GM21717 (cell line): ENCODE measurements at regions not wholly inside any gene's neighbourhood (a gene's known extent, or its start where the extent isn't known, plus 50 kb on each side); places are given as distances from the start of the nearest gene placed in this dataset.
"Not testable (repeated sequence)": the region's sequence is repeated elsewhere in the genome, so short reads cannot be mapped to it uniquely, and the experiment has no call there.

Experiments
- ATAC-seq: cut with Tn5 transposase; IDR thresholded peaks from one replicate; pipeline ENCODE4 v1.9.1; 2021; ENCODE audit warnings: mild to moderate bottlenecking, moderate library complexity; ENCODE audit not compliant: unreplicated experiment

DNA sequence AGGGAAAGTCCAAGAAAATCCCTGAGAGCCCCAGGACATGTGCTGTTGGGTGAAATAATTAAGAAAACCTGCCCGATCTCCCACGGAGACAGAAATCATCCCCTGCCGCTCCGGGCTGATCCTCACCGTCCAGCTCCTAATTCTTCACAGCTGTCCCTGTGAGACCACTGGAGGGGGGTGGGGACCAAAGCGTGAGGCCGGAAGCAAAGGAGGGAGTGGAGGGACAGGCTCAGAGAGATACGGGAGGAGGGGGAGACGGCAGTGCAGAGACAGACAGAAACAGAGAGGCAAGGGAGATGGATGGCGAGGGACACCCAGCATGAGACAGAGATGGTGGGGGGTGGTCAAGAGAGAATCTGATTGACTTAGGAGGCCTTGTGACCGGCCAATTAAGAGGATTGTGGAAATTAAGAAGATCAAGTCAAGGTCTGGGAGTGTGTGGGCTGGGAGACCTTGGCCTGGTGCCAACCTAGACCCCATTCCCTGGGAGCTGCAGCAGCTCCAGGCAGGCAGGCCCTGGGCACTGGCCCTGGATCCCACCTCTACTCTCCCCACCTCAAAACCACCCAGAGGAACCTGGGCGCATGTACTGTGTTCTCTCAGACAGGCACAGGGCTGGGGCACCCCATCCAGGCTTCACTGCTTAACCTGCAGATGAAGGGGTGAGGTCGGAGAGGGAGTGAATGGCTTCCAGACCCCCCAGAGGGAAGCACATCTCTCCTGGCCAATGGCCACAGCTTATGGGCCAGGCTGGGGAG, 113.2 kb upstream of the ALDH1A3 start:
- ATAC-seq = no peak

DNA sequence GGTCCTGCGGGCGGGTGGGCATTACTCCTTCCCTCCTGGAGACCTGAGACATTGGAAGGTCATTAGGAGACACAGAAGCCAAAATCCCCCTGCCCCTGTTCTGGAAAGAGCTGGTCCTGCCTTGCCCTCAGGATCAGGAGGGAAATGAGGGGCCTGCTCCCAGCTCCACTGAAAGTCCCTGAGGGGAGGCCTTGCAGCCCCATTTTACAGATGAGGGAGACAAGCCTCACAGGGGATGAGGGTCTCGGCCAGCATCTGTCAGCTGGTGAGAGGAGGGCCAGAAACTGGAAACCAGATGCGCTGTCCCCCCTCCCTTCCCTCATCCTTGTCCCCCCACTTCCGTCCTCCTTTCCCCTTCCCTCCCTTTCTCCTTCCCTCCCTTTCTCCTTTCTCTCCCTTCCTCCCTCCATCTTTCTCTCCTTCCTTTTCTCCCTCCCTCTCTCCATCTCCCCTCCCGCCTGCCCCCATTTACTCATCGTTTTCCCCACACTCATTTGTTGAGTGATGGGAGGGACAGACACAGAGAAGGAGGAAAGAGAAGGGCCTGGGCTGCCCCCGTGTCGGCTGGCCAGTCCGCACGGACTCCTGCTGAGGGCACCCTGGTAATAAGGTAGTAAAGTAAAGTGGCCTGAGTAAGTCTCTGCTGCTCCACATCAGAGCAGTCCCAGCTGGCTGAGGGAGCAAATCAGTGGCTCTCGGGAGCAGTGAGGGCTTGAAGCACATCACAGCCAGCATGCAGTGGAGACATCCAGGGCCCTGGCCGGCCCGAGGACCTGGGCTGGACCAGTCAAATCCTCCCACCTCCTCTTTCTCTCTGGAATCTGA, 112.4 kb upstream of the ALDH1A3 start:
- no peak for ATAC-seq

DNA sequence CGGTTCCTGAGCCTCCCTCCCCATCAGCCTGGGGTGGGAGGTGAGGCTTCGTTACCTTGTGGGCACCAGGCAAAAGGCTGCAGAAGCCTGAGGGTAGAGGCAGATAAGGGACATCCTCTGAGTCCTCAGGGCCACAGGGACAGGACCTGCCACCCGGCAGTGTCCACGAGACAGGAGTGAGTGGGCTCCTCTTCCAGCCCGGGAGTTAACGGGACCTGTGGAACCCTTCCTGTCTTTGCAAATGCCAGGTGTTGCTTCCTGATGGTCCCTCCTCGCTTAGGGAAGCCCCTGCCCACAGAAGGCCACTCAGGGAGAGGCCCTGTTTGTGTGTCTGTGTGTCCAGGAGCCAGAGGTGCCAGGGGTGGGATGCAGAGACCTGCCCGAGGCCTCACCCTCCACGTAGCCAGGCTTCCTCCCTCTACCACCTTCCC, 111.1 kb upstream of the ALDH1A3 start:
- ATAC-seq = no peak

DNA sequence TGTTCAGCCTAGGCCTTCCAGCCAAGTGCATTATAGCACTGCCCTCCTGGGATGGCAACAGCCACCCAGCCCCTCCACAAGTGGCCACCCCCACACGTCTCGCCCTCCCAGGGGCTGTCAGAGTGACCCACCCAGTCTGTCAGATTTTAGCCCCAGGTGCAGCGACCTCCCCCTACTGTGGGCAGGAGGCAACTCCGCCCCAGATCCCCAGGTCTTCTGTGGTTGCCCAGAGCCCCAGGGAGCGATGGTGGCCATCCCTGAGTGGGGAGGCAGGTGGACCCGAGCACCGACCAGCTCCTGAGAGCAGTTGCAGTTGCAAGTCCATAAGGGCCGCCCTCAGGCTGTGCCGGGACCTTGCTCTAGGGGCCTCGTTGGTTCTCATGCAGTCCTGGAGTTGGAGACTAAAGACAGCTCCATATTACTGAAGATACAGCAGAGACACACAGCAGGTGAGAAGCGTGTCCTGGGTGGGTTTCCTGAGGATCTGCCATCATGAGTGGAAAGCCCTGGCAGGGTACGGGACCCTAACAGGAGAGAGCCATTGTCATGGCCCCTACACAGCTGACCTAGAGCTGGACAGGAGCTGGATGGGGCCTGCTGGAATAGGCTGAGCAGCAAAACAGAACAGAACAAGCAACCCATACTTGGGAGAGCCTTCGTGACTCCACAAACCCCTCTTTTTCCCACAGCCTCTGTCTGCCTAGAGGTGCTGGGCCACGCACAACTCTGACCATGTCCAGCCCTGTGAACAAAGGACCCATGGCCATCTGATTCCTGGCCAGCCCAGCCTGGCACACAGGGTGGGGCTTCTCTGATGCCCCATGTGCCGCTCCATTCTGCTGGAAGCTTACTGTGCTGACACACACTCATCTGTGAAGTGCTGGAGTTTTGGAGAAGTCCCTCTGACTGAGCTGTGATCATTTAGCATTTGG, 110.3 kb upstream of the ALDH1A3 start:
- no peak for ATAC-seq

DNA sequence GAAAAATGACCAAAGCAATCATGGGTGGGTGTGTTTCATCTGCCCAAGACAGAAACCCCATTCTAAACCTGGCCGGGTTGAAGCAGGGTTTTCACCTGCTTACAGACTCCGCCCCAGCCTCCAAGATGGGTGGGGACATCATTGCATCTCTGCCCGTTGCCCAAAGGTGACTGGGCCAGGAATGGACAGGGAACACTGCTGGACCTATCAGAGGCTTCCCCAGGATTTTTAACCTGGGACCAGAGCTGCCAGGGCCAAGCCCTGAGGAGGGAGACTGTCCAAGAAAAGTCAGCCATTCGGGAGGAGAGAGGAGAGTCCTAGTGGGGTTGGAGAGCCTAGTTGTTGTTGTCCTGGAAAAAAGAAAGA, 109.7 kb upstream of the ALDH1A3 start:
- ATAC-seq = no peak

DNA sequence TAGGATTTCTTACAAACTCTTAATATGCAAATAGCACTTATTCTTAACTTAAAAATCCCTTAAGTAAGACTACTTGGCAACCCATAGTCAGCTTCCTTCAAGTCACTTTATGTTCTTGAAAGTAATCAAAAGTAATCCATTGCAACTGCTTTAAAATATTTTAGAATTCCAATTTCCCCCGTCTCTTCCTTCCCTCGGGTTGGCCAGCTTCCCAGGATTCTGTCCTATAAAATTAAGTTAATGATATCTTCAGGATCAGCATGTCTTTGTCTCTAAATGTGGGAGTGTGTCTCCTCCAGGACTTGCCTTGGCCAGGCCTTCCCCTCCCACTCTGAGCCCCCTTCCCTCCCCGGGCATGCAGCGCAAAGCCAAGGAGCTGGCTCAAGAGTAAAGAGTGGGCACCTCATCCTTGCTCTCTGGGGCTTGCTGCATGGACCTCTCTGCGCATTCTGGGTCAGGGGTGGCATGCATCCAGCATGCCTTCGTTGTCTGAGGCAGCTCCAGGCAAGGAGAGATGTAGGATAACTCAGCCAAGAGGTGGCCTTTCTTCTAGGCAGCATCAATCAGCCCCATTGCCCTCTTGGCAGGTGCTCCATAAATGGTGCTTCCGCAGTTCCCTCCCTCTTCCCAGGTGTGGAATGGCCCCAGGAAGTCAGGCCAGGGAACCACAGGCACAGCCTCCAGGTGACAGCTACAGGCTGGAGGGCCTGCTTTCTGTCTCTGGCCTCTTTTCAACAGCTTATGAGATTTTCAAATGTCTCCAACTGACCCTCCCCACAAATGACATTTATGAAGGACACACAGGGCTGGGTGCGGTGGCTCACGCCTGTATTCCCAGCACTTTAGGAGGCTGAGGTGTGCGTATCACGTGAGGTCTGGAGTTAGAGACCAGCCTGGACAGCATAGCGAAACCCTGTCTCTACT, 108.7 kb upstream of the ALDH1A3 start:
- ATAC-seq = no peak

DNA sequence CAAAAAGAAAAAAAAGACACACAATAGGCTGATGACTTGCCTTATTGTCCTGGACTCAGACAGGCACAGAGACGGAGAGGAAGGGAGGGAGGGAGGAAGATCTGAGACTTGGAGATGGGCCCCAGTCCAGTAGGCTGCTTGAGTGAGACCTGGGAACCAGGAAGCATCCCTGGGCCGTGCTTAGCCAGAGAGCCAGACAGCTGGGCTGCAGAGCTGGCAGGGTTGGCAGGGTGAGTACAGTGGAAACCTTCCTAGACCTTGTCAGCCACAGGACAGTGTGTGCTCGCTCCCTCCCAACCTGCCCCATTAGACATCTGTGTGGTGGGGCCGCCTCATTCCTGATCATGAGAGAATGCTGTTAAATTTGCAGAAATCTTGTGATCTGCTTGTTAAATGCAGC, 107.9 kb upstream of the ALDH1A3 start:
- ATAC-seq = no peak

DNA sequence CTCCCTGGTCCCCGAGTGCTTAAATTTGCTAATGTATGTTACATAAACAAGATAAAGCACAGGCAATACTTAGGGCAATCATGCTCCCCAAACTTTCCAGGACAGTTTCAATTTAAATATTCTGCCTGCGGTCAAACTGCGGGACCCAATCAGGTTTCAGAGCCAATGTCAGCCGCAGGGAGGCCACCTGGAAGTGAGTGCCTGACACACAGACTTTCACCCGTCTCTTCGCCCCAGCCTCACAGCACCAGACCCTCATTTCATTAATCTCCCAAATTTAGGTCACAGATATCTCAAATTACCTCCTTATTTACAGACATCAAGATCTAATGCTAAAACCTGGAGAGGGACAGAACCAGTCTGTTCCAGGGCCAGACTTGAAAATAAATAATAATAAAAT, 107.2 kb upstream of the ALDH1A3 start:
- ATAC-seq = no peak

DNA sequence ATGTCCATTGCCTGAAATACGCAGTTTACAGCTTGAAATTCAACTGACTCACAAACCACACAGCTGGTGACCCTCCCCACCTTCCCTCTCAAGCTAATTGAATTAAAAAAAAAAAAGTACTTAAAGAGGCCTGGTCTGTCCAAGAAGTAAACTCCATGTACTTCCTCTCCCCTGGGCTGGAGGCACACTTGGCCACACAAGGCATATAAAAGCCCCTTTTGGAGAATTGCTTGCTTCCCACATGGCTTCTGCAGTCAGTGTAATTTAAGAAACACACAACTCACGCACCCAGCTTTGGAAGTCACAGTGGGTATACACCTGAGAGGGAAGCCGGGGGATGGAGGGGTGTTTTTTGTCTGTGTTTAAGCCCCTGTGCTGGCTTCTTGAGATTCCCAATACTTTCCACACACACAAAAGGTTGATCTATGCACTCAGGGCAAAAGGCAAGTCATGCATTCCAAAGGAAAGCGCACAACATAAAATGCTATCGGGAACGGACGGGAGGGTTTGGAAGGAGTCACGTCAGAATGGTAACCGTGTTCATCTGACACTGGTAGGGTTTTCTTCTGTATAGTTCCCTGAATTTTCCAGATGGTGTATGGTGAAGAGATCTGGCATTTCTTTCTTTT, 106.6 kb upstream of the ALDH1A3 start:
- ATAC-seq = no peak

DNA sequence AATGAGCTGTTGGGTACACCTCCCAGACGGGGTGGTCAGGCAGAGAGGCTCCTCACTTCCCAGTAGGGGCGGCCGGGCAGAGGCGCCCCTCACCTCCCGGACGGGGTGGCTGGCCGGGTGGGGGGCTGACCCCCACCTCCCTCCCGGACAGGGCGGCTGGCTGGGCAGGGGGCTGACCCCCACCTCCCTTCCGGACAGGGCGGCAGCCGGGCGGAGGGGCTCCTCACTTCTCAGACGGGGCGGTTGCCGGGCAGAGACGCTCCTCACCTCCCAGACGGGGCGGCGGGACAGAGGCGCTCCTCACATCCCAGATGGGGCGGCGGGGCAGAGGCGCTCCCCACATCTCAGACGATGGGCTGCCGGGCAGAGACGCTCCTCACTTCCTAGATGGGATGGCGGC, 105.6 kb upstream of the ALDH1A3 start:
- ATAC-seq = not testable (repeated sequence)

DNA sequence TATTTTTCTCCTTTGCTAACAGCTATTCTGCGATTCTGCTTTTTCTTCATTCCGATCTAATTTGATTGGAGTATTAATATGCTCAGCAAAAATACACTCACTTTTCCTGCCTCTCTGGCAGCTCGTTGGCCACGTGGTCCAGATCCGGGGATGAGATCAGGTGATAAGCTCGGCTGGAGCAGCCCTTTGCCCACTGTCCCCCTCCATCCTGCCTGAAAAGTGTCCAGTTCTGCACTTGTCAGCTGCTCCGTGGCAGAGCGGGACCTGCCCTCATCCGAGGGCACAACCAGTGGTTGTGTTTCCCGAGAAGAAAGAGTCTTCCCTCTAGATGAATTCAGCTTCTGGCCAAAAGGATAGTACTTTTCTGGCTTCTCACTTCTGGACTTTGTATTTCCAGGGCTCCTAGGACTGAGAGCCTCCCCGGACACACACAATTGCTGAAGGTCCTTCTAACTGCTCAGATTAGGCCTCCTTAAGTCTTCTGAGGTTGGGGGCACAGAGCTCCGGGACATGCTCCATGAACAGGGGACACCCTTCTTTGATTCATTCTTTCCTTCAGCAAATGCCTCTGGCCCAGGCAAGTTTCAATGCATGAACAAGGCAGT, 103.9 kb upstream of the ALDH1A3 start:
- ATAC-seq = no peak

DNA sequence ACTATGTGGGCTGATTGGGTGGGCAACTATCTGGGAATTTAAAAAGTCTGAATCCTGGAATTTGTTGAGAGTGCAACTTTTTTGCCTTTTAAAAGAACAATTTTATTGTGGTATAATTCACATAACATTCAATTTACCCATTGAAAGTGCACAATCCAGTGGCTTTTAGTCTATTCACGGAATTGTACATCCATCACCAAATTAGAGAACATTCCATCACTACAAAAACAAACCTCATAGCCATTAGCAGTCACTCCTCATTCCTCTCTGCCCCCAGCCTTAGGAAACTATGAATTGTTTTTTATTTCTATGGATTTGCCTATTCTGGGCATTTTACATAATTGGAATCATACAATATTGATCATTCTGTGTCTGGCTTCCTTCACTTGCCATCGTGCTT, 101.8 kb upstream of the ALDH1A3 start:
- ATAC-seq = no peak

DNA sequence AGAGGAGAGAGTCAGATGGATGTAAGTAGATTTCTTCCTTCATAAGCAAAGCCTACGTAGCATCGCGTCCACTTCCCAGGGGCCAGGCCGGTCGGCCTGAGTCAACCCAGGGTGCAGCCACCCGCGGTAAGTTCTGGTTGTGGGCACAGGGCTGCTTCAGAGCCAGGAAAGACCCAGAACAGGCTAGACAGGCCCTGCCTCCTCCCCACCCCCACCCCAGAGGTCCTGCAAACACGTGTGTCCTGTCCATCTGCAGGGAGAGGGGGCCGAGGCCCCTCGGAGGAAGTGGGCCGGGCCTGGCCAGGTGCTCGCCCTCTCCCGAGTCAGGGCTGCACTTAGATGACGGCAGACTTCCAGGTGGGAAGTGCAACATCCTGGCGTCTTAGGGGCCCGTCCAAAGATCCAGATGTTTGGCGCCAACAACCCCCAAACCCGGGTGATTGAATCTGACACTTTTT, 100.8 kb upstream of the ALDH1A3 start:
- no peak for ATAC-seq

DNA sequence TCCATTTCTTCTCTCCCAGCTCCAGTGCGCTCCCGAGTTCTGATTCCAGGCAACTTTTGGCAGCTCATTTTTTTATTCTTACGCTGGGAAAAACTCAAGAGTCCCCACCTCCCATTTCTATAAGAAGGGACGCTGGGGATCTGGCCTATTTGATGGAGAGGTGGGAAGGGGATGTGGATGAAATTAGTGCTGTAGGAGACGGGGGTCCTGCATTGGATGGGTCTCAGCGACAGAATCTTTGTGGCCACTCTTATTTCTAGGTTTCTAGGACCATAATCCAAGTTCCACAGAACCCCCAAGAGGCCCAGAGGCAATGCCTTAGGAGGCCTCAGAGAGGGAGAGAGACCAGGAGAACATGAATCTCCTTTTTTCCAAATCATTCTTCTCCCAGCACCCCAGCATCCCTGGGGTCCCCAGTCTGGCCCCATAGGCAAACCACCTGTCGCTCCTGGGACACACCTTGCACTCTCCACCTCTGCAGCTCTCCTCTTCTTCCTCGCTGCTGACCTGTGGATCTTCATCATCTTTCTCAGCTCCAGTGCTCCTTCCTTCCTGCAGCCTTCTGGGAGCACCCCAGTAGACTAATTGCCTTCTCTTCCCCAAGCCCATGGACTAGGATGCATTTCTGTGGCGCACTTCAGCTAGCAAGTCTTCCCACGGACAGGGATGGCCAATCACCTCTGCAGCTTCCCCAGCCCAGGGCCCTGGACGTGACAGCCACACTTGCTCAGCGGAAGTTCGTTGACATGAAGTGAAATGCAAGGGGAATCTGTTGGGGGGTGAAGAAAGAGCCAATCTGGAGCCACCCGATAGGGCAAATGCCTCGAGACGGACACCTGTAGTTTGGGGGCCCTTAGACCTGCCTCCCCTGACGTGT, 100.1 kb upstream of the ALDH1A3 start:
- no peak for ATAC-seq

DNA sequence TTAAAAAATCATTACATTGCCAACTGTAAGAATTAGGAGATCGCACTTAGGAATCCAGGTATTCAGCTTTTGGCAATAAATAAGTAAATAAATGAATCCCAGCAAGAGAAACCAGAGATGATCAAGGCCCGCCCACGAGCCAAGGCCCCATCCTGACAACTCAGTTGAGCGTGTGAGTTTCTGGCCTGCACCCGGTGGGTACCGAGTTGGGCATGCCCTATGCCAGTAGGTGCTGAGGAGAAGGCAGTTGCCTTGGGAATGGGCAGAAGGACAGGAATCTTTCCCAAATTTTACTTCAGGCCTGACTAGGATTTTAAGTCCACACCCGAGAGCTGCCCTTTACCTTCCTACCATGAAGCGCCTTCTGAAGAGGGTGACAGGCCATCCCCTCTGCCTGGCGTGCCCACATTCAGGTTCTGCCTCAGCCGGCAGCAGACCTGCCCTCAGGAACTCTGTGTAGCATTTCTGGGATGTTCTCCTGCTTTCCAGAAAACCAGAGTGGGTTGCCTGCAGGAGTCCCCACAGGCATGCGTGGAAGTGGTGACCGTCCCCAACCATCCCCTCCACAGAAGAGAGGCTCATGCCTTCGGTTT, 99.3 kb upstream of the ALDH1A3 start:
- ATAC-seq = no peak

DNA sequence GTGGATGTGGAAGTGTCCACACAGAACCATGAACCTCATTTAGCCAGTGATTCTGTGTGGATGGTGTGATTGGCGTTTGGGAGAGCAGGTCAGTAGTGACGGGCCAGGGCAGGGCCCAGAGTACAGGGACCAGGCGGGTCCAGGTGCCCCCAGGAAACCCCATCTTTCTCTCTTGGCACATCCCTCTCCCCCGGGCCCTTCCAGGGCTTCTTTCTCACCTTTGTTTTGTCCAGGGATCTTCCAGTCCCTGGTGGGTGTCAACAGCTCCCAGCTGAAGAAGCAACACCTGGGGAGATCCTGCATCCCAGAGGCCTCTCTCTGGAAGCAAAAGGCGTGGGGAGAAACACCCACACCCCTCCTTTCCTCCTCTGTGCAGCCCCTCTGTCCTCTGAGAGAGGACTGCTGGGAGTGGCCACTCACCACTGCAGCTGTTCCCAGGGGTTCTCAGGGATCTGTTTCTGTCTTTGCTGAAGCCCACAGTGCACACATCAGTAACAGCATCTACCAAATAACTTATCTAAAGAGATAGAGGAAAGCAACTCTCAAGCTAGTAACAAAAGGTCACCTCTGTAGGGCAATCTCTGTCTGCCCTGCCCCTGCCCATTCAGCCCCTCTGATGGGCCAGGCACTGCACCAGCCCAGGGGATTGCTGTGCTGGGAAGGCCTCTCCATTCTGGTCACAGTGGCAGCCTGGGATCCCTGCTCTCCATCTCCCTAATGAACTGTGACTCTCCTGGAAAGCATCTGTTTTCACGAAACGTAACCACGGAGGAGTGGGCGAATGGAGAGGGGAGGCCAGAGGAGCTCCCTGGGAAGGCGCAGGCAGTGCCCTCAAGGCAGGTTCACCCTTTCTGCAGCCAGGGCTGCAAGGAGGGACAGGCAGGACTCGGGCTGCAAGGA, 98.3 kb upstream of the ALDH1A3 start:
- no peak for ATAC-seq

DNA sequence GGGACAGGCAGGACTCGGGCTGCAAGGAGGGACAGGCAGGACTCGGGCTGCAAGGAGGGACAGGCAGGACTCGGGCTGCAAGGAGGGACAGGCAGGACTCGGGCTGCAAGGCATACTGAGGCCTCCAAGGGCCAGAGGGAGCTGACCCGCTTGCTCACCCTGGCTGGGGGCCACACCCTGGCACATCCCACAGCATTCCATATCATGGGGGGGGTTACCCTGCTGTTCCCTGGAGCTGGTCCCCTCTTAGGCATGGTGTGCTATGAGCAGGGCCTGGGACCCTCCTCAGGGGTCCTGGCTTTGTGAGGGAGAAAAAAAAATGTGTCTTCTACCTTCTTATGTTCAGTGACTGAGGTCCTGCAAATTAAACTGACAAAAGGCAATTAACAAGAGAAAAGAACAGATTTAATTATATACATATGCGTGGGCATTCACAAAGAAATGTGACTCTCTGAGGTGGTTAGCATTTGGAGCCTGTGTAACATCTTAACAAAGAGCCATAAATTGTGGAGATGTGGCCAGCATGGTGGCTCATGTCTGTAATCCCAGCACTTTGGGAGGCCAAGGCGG, 97.6 kb upstream of the ALDH1A3 start:
- no peak for ATAC-seq
